Vagina (tissue), 2 donors: ENCODE measurements at regions not wholly inside any gene's neighbourhood (a gene's known extent, or its start where the extent isn't known, plus 50 kb on each side); places are given as distances from the start of the nearest gene placed in this dataset.

ENCODE experiments used
- DNase-seq, 2 donors: peaks; one replicate each; pipeline ENCODE4 v3.0.0-alpha.2; 2017; ENCODE audit errors: extremely low spot score in 2 of 2
- H3K27ac ChIP-seq: fragments of 200-600 bp; sonication (generic); one replicate; pipeline ENCODE4 v1.5.1; 2019
- H3K27me3 ChIP-seq: fragments of 200-600 bp; sonication (generic); one replicate; pipeline ENCODE4 v1.5.1; 2019
- H3K36me3 ChIP-seq, 2 donors: fragments of 200-600 bp; sonication (generic); one replicate each; pipeline ENCODE4 v1.5.1; 2017 to 2019
- H3K4me1 ChIP-seq: fragments of 200-600 bp; sonication (generic); one replicate; pipeline ENCODE4 v1.5.1; 2019
- H3K4me3 ChIP-seq, 2 donors: fragments of 200-600 bp; sonication (generic); 1 replicate in 1 of 2; 2 replicates in 1 of 2; pipeline ENCODE4 v1.5.1; 2016 to 2019
- H3K9me3 ChIP-seq: fragments of 200-600 bp; sonication (generic); one replicate; pipeline ENCODE4 v1.5.1; 2019
- POLR2A ChIP-seq, 2 donors: fragments of 450-650 bp; IDR thresholded peaks; one replicate each; pipeline ENCODE4 v1.6.1; 2017; ENCODE audit warnings: antibody characterized with exemption in 2 of 2, mild to moderate bottlenecking in 2 of 2, moderate library complexity in 2 of 2
- POLR2AphosphoS5 ChIP-seq, 2 donors: sonication (generic); formaldehyde crosslinking; IDR thresholded peaks; one replicate each; pipeline ENCODE4 v1.9.0; 2017; ENCODE audit warnings: antibody characterized with exemption in 2 of 2, mild to moderate bottlenecking in 2 of 2, low read depth in 1 of 2; ENCODE audit not compliant: insufficient read depth in 1 of 2
- intact Hi-C: fragments of 100-400 bp; cut with DNase I; formaldehyde crosslinking; loops from one replicate; pipeline ENCODE4 v1.15.1; 2023
- TF ChIP-seq, protein P1 (sequence below), 3 experiments: fragments of 450-650 bp in 2 of 3; fragments of 200-600 bp in 1 of 3; sonication (generic) in 1 of 3; IDR thresholded peaks; one replicate each; pipeline ENCODE4 v1.5.1; 2017 to 2019; ENCODE audit warnings: antibody characterized with exemption in 3 of 3, mild to moderate bottlenecking in 2 of 3, moderate library complexity in 2 of 3

DNA sequence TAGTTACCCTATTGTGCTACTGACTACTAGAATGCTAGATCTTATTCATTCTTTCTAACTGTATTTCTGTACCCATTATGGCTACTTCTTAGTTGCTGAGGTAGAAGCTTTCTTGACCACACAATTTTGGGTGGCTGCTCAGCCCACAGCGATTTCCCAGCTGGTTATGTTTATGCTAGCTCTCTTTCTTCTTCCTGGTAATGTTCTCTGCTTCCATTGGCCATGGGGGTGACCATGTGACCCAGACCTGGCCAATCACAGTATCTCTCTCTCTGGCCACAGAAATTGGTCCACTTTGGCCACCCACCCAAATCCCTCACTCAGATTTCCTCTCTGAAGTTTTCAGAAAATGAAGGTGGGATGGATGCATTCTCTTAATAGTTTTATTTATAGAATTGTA lies 427.9 kb upstream of the CLINT1 start:
- no peak overlapping the region for H3K27ac ChIP-seq
- H3K4me3 ChIP-seq, result no peak overlapping the region
- H3K27me3 ChIP-seq, result no peaks in the 10 kb centered on the region
- no peaks in the 10 kb centered on the region for H3K9me3 ChIP-seq
- TF ChIP-seq POLR2A (IDR thresholded peaks at IDR 0.05), result no peak
- TF ChIP-seq, protein P1, sequence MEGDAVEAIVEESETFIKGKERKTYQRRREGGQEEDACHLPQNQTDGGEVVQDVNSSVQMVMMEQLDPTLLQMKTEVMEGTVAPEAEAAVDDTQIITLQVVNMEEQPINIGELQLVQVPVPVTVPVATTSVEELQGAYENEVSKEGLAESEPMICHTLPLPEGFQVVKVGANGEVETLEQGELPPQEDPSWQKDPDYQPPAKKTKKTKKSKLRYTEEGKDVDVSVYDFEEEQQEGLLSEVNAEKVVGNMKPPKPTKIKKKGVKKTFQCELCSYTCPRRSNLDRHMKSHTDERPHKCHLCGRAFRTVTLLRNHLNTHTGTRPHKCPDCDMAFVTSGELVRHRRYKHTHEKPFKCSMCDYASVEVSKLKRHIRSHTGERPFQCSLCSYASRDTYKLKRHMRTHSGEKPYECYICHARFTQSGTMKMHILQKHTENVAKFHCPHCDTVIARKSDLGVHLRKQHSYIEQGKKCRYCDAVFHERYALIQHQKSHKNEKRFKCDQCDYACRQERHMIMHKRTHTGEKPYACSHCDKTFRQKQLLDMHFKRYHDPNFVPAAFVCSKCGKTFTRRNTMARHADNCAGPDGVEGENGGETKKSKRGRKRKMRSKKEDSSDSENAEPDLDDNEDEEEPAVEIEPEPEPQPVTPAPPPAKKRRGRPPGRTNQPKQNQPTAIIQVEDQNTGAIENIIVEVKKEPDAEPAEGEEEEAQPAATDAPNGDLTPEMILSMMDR (IDR thresholded peaks at IDR 0.05), result no peak
- no peak for TF ChIP-seq POLR2AphosphoS5 (IDR thresholded peaks at IDR 0.05; ENCODE audit: insufficient read depth in 1 of 2, low read depth in 1 of 2)
- H3K36me3 ChIP-seq, result no peaks in the 10 kb centered on the region
- DNase-seq, result no peak
- intact Hi-C loops, result no loop called here
- peaks cover 11% of the 10 kb centered on the region for H3K4me1 ChIP-seq

DNA sequence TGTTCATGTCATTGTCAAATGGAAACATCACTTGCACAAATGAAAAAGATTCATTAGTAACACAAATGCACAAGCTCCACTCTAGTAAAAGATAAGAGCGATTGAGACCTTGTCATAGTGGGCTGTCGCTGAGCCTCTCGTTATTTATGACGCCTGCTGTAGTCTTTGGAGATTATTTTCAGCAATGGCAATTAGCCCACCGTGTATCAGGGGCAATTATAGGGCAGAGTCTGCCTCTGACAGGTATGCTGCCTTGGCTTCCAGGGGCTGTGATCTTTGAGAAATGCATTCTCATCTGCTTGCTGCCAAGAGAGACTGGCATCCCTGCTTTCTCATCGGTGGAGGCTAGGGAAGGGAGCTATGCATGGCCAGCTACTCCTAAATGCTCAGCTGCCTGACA lies 426.8 kb upstream of the CLINT1 start:
- peaks cover 11% of the 10 kb centered on the region for H3K4me1 ChIP-seq
- no peaks in the 10 kb centered on the region for H3K36me3 ChIP-seq
- no peak overlapping the region for H3K4me3 ChIP-seq
- intact Hi-C loops, result no loop called here
- H3K9me3 ChIP-seq, result no peaks in the 10 kb centered on the region
- H3K27ac ChIP-seq, result no peak overlapping the region
- no peak for DNase-seq
- TF ChIP-seq POLR2AphosphoS5 (IDR thresholded peaks at IDR 0.05; ENCODE audit: insufficient read depth in 1 of 2, low read depth in 1 of 2), result no peak
- TF ChIP-seq, protein P1 (IDR thresholded peaks at IDR 0.05), result no peak
- no peak for TF ChIP-seq POLR2A (IDR thresholded peaks at IDR 0.05)
- H3K27me3 ChIP-seq, result no peaks in the 10 kb centered on the region

DNA sequence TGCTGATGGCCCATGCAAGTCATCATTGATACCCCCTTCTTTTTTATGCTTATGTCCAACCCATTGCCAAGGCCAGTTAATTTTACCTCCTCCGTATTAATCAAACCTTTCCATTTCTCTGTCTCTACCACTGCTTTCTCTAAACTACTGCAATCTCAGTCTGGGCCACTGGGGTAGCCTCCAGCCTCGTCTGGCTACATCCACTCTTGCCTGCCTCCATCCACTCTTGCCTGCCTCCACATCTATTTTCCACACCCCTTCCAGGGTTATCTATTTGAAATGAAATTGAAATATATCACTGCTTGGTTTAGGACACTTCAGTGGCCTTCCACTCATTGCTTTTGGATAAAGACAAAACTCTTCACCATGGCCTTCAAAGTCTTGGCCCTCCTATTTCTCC lies 425.3 kb upstream of the CLINT1 start:
- intact Hi-C loops, result no loop called here
- TF ChIP-seq POLR2A (IDR thresholded peaks at IDR 0.05), result no peak
- DNase-seq, result no peak

DNA sequence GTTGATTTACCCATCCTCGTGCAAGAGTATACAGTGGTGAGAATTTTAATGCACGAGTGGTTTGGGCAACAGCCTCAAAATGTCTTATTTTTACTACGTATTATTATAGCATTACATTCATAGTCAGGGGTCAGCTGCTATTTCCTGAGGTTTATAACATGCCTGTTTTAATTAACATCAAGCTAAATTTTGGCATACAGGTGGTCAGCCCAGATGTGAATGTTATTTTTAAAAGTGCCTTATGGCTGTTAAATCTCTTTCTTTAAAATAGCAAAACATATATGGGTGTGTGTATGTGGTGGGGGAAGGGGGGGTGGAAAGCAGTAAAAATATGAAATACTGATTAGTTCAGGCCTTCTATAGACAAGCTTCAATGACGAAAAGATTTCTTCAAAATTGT lies 424.5 kb upstream of the CLINT1 start:
- no peaks in the 10 kb centered on the region for H3K9me3 ChIP-seq
- no peak overlapping the region for H3K27ac ChIP-seq
- no peaks in the 10 kb centered on the region for H3K27me3 ChIP-seq
- TF ChIP-seq, protein P1 (IDR thresholded peaks at IDR 0.05), result no peak
- no peak for TF ChIP-seq POLR2A (IDR thresholded peaks at IDR 0.05)
- TF ChIP-seq POLR2AphosphoS5 (IDR thresholded peaks at IDR 0.05; ENCODE audit: insufficient read depth in 1 of 2, low read depth in 1 of 2), result no peak
- DNase-seq, result no peak
- intact Hi-C loops, result no loop called here
- H3K36me3 ChIP-seq, result no peaks in the 10 kb centered on the region
- no peak overlapping the region for H3K4me3 ChIP-seq
- H3K4me1 ChIP-seq, result peaks cover 11% of the 10 kb centered on the region

More for the DNA sequence above, 425.3 kb upstream of the CLINT1 start:
- Histone ChIP-seq H3K9me3 (no peaks in the 10 kb centered on the region), H3K4me1 (peaks cover 11% of the 10 kb centered on the region), H3K4me3 (no peak overlapping the region), H3K36me3 (no peaks in the 10 kb centered on the region), H3K27ac (no peak overlapping the region), H3K27me3 (no peaks in the 10 kb centered on the region)

DNA sequence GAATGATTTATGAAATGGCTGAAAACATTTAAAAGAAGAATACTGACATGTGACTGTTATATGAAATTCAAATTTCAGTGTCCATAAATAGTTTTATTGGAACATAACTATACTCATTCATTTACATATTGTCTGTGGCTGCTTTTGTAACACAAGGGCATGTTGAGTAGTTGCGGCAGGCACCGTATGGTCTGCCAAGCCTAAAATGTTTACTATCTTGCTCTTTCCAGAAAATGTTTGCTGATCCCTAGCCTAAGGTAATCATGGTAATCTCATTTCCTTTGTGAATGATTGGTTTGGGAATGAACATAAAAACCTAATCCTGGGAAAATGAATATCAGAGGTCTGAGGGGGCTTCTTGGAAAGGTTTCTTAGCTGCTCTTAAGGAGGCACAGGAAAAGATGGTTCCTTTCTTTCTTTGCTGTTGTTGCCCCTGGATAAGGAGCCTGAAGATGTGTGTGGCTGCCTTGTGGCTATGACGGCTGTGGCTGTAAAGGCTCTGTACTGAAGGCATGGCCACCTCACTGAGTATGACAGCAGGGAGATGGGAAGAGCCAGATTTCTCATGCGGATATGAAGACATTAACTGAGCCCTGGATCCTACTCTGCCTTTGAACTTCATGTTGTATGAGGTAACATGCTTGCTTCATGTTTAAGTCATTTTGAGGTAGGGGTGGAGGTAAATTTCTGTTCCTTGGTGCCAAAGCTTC lies 419.4 kb upstream of the CLINT1 start:
- no peak overlapping the region for H3K27ac ChIP-seq
- H3K9me3 ChIP-seq, result no peaks in the 10 kb centered on the region
- no peaks in the 10 kb centered on the region for H3K4me1 ChIP-seq
- TF ChIP-seq, protein P1 (IDR thresholded peaks at IDR 0.05), result no peak
- no peak for TF ChIP-seq POLR2AphosphoS5 (IDR thresholded peaks at IDR 0.05; ENCODE audit: insufficient read depth in 1 of 2, low read depth in 1 of 2)
- no peak for TF ChIP-seq POLR2A (IDR thresholded peaks at IDR 0.05)
- intact Hi-C loops, result no loop called here
- no peaks in the 10 kb centered on the region for H3K36me3 ChIP-seq
- H3K27me3 ChIP-seq, result no peaks in the 10 kb centered on the region
- no peak overlapping the region for H3K4me3 ChIP-seq
- DNase-seq, result no peak
